NCI-H345 treated with DMSO at 0.1 percent for 48 hours (cell line): ENCODE measurements at regions not wholly inside any gene's neighbourhood (a gene's known extent, or its start where the extent isn't known, plus 50 kb on each side); places are given as distances from the start of the nearest gene placed in this dataset.

Source experiments
- DNase-seq: peaks from one replicate; lab custom pipeline; 2025; ENCODE audit not compliant: unreplicated experiment; lab: John Stamatoyannopoulos, UW

GRCh38 chr13:85243831-85244230, 555.4 kb downstream of the SLITRK6 start:
- DNase-seq: no peak

GRCh38 chr13:85241060-85241459, 558.2 kb downstream of the SLITRK6 start:
- DNase-seq: no peak

- DNase-seq: no peak
Measured at GRCh38 chr13:85236413-85236812, 562.8 kb downstream of the SLITRK6 start.

- DNase-seq: no peak
Measured at GRCh38 chr13:85230691-85231093, 568.5 kb downstream of the SLITRK6 start.

GRCh38 chr13:85228692-85229091, 570.5 kb downstream of the SLITRK6 start:
- DNase-seq: no peak

GRCh38 chr13:85223883-85224656, 575.1 kb downstream of the SLITRK6 start:
- DNase-seq: no peak

GRCh38 chr13:85216576-85216975, 582.6 kb downstream of the SLITRK6 start:
- no peak for DNase-seq

GRCh38 chr13:85212692-85213091, 586.5 kb downstream of the SLITRK6 start:
- no peak for DNase-seq

- no peak for DNase-seq
Measured at GRCh38 chr13:85204668-85205344, 594.4 kb downstream of the SLITRK6 start.

- DNase-seq: no peak
Measured at GRCh38 chr13:85197431-85197830, 601.8 kb downstream of the SLITRK6 start.

GRCh38 chr13:85194482-85194881, 604.7 kb downstream of the SLITRK6 start:
- DNase-seq: no peak

- no peak for DNase-seq
Measured at GRCh38 chr13:85191996-85192718, 607.1 kb downstream of the SLITRK6 start.

- no peak for DNase-seq
Measured at GRCh38 chr13:85186356-85187045, 612.7 kb downstream of the SLITRK6 start.

GRCh38 chr13:85174291-85174690, 624.9 kb downstream of the SLITRK6 start:
- no peak for DNase-seq

- no peak for DNase-seq
Measured at GRCh38 chr13:85170372-85170771, 628.8 kb downstream of the SLITRK6 start.

GRCh38 chr13:85166891-85167290, 632.3 kb downstream of the SLITRK6 start:
- no peak for DNase-seq

GRCh38 chr13:85163063-85163462, 636.2 kb downstream of the SLITRK6 start:
- DNase-seq: no peak

GRCh38 chr13:85148009-85148408, 651.2 kb downstream of the SLITRK6 start:
- peak; percentile 85 for DNase-seq

GRCh38 chr13:85142351-85142927, 656.8 kb downstream of the SLITRK6 start:
- no peak for DNase-seq

GRCh38 chr13:85141401-85141800, 657.8 kb downstream of the SLITRK6 start:
- DNase-seq: no peak

- no peak for DNase-seq
Measured at GRCh38 chr13:85140192-85140591, 659.0 kb downstream of the SLITRK6 start.
